ENCODE measurements at regions not wholly inside any gene's neighbourhood (a gene's known extent, or its start where the extent isn't known, plus 50 kb on each side); places are given as distances from the start of the nearest gene placed in this dataset.

DNA sequence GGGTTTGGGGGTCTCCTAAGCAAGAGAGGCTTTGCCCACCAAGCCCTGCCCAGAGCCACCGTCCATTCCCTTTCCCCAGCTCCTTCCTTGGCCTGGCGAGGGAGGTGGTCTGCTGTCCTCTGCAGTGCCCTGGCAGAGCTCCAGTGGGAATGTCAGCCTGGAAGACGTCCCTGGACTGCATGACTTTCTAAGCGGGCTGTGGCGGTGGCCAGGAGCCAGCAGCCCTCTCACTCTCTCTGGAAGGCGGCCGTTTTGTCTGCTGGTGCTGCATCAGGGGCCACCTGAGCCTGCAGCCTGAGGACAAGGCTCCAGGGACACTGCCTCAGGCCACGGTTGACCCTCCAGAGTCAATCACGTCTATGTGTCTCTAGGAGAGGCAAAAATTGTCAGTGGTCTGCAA is 271.0 kb downstream of the SKAP2 start:
- no peak overlapping the region for H3K27ac ChIP-seq (ENCODE audit: low read depth, low read length)
- H3K4me2 ChIP-seq (ENCODE audit: insufficient read depth, low read length) = no peak overlapping the region
- TF ChIP-seq, protein P1, sequence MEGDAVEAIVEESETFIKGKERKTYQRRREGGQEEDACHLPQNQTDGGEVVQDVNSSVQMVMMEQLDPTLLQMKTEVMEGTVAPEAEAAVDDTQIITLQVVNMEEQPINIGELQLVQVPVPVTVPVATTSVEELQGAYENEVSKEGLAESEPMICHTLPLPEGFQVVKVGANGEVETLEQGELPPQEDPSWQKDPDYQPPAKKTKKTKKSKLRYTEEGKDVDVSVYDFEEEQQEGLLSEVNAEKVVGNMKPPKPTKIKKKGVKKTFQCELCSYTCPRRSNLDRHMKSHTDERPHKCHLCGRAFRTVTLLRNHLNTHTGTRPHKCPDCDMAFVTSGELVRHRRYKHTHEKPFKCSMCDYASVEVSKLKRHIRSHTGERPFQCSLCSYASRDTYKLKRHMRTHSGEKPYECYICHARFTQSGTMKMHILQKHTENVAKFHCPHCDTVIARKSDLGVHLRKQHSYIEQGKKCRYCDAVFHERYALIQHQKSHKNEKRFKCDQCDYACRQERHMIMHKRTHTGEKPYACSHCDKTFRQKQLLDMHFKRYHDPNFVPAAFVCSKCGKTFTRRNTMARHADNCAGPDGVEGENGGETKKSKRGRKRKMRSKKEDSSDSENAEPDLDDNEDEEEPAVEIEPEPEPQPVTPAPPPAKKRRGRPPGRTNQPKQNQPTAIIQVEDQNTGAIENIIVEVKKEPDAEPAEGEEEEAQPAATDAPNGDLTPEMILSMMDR (IDR thresholded peaks at IDR 0.05; ENCODE audit: extremely low read depth, low read depth, low read length) = no peak
- no peak for DNase-seq (ENCODE audit: insufficient read length, low spot score, missing footprints)
- H2AFZ ChIP-seq (ENCODE audit: low read length) = no peak overlapping the region
- H3K9me3 ChIP-seq (ENCODE audit: low read depth, low read length) = no peaks in the 10 kb centered on the region
- H3K4me3 ChIP-seq (ENCODE audit: insufficient read depth, low read length) = no peak overlapping the region
- no peaks in the 10 kb centered on the region for H3K27me3 ChIP-seq (ENCODE audit: insufficient read depth, low read length)
- no peaks in the 10 kb centered on the region for H4K20me1 ChIP-seq (ENCODE audit: insufficient read depth, low read length)
- H3K4me1 ChIP-seq (ENCODE audit: insufficient read depth, low read length) = no peaks in the 10 kb centered on the region
- H3K79me2 ChIP-seq (ENCODE audit: insufficient read depth, low read length) = no peaks in the 10 kb centered on the region
- no peaks in the 10 kb centered on the region for H3K36me3 ChIP-seq (ENCODE audit: insufficient read depth, low read length)

DNA sequence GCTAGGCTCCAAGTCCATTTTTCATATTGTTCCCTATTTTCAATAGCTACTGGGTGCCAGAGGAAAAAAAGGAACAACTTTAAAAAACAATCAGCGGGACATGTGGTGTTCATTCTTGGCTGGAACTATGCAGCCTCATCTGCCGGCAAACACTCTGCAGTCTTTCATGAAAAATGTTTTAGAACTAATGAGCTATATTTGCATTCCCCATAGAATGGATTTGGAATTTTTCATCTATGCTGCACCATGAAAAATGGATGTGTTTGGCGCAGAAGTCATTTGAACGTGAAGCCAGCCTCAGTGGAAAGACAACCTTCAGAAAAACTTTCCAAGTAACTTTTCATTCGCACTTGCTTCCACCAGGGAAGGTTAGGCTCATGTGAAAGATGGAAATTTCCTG is 270.5 kb downstream of the SKAP2 start:
- no peaks in the 10 kb centered on the region for H3K36me3 ChIP-seq (ENCODE audit: insufficient read depth, low read length)
- no peaks in the 10 kb centered on the region for H3K9me3 ChIP-seq (ENCODE audit: low read depth, low read length)
- no peaks in the 10 kb centered on the region for H3K27me3 ChIP-seq (ENCODE audit: insufficient read depth, low read length)
- no peak overlapping the region for H2AFZ ChIP-seq (ENCODE audit: low read length)
- H3K4me3 ChIP-seq (ENCODE audit: insufficient read depth, low read length) = no peak overlapping the region
- H3K4me1 ChIP-seq (ENCODE audit: insufficient read depth, low read length) = no peaks in the 10 kb centered on the region
- no peak for DNase-seq (ENCODE audit: insufficient read length, low spot score, missing footprints)
- TF ChIP-seq, protein P1 (IDR thresholded peaks at IDR 0.05; ENCODE audit: extremely low read depth, low read depth, low read length) = no peak
- H3K27ac ChIP-seq (ENCODE audit: low read depth, low read length) = no peak overlapping the region
- H3K4me2 ChIP-seq (ENCODE audit: insufficient read depth, low read length) = no peak overlapping the region
- no peaks in the 10 kb centered on the region for H4K20me1 ChIP-seq (ENCODE audit: insufficient read depth, low read length)
- no peaks in the 10 kb centered on the region for H3K79me2 ChIP-seq (ENCODE audit: insufficient read depth, low read length)

DNA sequence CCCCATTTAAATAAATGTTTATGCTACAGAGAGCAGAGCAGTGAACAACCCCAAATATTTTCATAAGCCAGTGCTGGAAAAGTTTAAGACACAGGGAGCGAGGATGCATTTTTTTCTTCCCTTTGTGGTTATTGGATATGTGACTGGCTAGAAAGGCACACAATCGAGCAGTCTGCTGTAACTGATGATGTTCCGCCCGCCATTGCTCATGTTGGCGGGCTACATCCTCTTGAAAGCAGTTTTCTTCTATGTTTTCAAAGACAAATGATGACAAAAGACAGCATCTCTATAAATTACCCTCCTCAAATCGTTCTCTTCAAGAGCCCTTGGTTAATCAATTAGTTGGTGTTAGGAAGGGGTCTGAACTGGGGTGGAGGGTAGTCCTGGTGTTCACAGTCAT is 269.8 kb downstream of the SKAP2 start:
- TF ChIP-seq, protein P1 (IDR thresholded peaks at IDR 0.05; ENCODE audit: extremely low read depth, low read depth, low read length) = no peak
- Histone ChIP-seq H3K27me3 (ENCODE audit: insufficient read depth, low read length) (no peaks in the 10 kb centered on the region), H4K20me1 (ENCODE audit: insufficient read depth, low read length) (no peaks in the 10 kb centered on the region), H3K9me3 (ENCODE audit: low read depth, low read length) (no peaks in the 10 kb centered on the region), H3K4me3 (ENCODE audit: insufficient read depth, low read length) (no peak overlapping the region), H3K27ac (ENCODE audit: low read depth, low read length) (no peak overlapping the region), H3K4me2 (ENCODE audit: insufficient read depth, low read length) (no peak overlapping the region), H3K4me1 (ENCODE audit: insufficient read depth, low read length) (no peaks in the 10 kb centered on the region), H3K36me3 (ENCODE audit: insufficient read depth, low read length) (no peaks in the 10 kb centered on the region), H3K79me2 (ENCODE audit: insufficient read depth, low read length) (no peaks in the 10 kb centered on the region), H2AFZ (ENCODE audit: low read length) (no peak overlapping the region)
- no peak for DNase-seq (ENCODE audit: insufficient read length, low spot score, missing footprints)

DNA sequence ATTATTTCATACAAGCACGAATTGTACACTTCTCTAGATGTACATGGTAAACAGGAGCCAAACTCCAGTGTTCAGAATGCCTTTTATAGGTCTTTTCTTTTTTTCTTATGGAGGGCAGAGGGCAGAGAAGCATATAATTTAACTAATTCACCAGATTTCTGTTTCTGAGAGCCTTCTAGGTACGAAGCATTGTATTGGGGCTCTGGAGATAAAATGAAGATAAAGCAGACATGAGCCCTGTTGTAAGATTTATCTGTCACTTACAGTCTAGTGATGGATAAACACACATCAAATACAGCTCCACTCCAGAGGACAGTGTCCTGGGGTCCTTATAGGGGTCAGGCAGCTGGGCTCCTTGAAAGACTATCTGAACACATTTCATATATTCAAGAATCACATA is 265.5 kb downstream of the SKAP2 start:
- Histone ChIP-seq H4K20me1 (ENCODE audit: insufficient read depth, low read length) (no peaks in the 10 kb centered on the region), H3K27me3 (ENCODE audit: insufficient read depth, low read length) (no peaks in the 10 kb centered on the region), H3K9me3 (ENCODE audit: low read depth, low read length) (no peaks in the 10 kb centered on the region), H3K4me3 (ENCODE audit: insufficient read depth, low read length) (no peak overlapping the region), H3K36me3 (ENCODE audit: insufficient read depth, low read length) (no peaks in the 10 kb centered on the region), H3K27ac (ENCODE audit: low read depth, low read length) (no peak overlapping the region), H3K79me2 (ENCODE audit: insufficient read depth, low read length) (no peaks in the 10 kb centered on the region), H3K4me2 (ENCODE audit: insufficient read depth, low read length) (no peak overlapping the region), H2AFZ (ENCODE audit: low read length) (no peak overlapping the region), H3K4me1 (ENCODE audit: insufficient read depth, low read length) (no peaks in the 10 kb centered on the region)
- TF ChIP-seq, protein P1 (IDR thresholded peaks at IDR 0.05; ENCODE audit: extremely low read depth, low read depth, low read length) = no peak
- no peak for DNase-seq (ENCODE audit: insufficient read length, low spot score, missing footprints)
